ENCODE measurements at regions not wholly inside any gene's neighbourhood (a gene's known extent, or its start where the extent isn't known, plus 50 kb on each side); places are given as distances from the start of the nearest gene placed in this dataset.

DNA sequence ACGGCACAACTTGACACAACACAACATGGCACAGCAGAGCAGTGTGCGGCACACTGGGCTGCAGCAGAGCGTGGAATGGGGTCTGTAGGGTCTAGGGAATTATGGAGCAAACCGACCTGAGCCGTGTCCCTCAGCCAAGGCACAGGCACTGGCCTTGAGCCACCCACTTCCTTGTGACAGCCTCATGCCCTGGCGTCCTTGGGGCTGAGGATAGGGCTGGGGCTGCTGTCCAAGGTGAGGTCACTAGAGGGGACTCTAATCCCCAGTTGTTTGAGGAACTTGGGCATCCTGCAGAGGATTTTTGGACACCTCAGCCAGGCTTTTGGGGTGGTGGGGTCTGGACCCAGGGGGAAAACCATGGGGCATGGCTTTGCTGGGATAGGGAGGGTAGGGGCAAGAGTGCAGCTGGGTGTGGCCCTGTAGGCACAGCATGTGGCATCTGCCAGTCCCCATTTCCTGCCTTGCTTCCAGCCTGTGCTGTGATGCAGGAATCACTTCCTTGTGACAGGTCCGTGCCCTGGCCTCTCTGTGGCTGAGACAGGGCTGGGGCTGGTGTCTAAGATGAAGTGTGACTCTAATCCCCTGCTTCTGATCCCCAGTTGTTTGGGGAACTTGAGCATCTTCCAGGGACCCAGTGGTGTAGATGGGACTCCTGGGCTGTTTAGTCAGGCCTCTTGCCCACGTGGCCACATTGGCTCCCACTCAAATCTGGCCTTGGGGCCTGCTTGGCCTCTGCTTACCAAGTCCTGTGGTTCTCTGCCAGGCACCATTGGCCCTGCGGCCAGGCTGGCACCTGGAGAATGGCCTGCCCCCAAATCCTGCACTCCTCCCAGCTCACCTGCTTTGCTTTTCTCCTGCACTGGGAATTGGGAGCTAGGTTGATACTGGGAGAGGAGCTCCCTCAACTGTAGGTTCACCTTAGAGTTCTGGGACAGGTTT, 78.5 kb downstream of the SCGB2B2 start:
- intact Hi-C loops (cut with DNase I), result no loop called here
- Histone ChIP-seq H3K36me3 (no peaks in the 10 kb centered on the region), H3K27ac (replicated peaks in 1 of 4) (no peak overlapping the region), H3K27me3 (no peaks in the 10 kb centered on the region), H3K4me3 (no peak overlapping the region), H3K4me1 (peaks cover 0 to 19% (median 10%) of the 10 kb centered on the region in 4 donors), H3K9me3 (peaks cover 0 to 11% (median 8%) of the 10 kb centered on the region in 4 donors)
- TF ChIP-seq EP300 (IDR thresholded peaks at IDR 0.05), result no peak
- no peak for TF ChIP-seq POLR2A (IDR thresholded peaks at IDR 0.05; ENCODE audit: low read depth)
- TF ChIP-seq POLR2AphosphoS5 (IDR thresholded peaks at IDR 0.05), result no peak
- TF ChIP-seq, protein P1, sequence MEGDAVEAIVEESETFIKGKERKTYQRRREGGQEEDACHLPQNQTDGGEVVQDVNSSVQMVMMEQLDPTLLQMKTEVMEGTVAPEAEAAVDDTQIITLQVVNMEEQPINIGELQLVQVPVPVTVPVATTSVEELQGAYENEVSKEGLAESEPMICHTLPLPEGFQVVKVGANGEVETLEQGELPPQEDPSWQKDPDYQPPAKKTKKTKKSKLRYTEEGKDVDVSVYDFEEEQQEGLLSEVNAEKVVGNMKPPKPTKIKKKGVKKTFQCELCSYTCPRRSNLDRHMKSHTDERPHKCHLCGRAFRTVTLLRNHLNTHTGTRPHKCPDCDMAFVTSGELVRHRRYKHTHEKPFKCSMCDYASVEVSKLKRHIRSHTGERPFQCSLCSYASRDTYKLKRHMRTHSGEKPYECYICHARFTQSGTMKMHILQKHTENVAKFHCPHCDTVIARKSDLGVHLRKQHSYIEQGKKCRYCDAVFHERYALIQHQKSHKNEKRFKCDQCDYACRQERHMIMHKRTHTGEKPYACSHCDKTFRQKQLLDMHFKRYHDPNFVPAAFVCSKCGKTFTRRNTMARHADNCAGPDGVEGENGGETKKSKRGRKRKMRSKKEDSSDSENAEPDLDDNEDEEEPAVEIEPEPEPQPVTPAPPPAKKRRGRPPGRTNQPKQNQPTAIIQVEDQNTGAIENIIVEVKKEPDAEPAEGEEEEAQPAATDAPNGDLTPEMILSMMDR (IDR thresholded peaks at IDR 0.05), result no peak
- no peak for DNase-seq (ENCODE audit: extremely low spot score)
- WGBS, result 83% methylated on average over 8 of the region's 9 CpGs

- no peak for DNase-seq (ENCODE audit: extremely low spot score)
These were observed 79.4 kb downstream of the SCGB2B2 start for GRCh38 chr19:34597596-34597995.

DNA sequence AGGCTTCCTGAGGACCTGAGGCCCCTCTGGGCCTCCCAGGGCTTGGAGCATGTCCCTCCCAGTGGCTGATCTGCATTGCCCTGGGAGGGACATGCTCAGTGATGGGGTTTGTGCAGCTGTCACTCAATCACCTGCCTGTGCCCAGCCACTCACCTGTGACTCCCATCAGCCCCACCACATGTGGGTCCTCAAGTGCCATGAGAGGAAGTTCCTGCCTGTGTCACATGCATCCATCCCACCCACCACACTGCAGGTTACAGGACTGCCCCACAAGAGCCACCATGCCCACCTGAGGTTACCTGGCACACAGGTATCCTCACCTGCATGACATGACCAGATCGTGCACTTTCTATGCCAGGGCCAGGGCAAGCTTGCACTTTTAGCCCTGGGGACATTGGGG, 80.0 kb downstream of the SCGB2B2 start:
- WGBS, result 100% methylated on average over 1 of the region's 1 CpG
- Histone ChIP-seq H3K9me3 (no peaks in the 10 kb centered on the region), H3K27ac (replicated peaks in 1 of 4) (no peak overlapping the region), H3K4me3 (no peak overlapping the region), H3K4me1 (peaks cover 0 to 19% (median 10%) of the 10 kb centered on the region in 4 donors), H3K27me3 (no peaks in the 10 kb centered on the region), H3K36me3 (no peaks in the 10 kb centered on the region)
- intact Hi-C loops (cut with DNase I), result no loop called here
- TF ChIP-seq EP300 (IDR thresholded peaks at IDR 0.05) (no peak), POLR2A (IDR thresholded peaks at IDR 0.05; ENCODE audit: low read depth) (no peak), POLR2AphosphoS5 (IDR thresholded peaks at IDR 0.05) (no peak)
- TF ChIP-seq, protein P1 (IDR thresholded peaks at IDR 0.05), result no peak
- no peak for DNase-seq (ENCODE audit: extremely low spot score)

More at GRCh38 chr19:34597596-34597995, 79.4 kb downstream of the SCGB2B2 start:
- WGBS, result 88% methylated on average over 9 of the region's 9 CpGs
- no peaks in the 10 kb centered on the region for H3K36me3 ChIP-seq
- H3K4me3 ChIP-seq, result no peak overlapping the region
- intact Hi-C loops (cut with DNase I), result no loop called here
- peaks cover 0 to 2% (median 0%) of the 10 kb centered on the region in 4 donors for H3K9me3 ChIP-seq
- TF ChIP-seq POLR2AphosphoS5 (IDR thresholded peaks at IDR 0.05) (no peak), POLR2A (IDR thresholded peaks at IDR 0.05; ENCODE audit: low read depth) (no peak), EP300 (IDR thresholded peaks at IDR 0.05) (no peak)
- TF ChIP-seq, protein P1 (IDR thresholded peaks at IDR 0.05), result no peak
- H3K27ac ChIP-seq (replicated peaks in 1 of 4), result no peak overlapping the region
- peaks cover 0 to 19% (median 10%) of the 10 kb centered on the region in 4 donors for H3K4me1 ChIP-seq
- H3K27me3 ChIP-seq, result no peaks in the 10 kb centered on the region

DNA sequence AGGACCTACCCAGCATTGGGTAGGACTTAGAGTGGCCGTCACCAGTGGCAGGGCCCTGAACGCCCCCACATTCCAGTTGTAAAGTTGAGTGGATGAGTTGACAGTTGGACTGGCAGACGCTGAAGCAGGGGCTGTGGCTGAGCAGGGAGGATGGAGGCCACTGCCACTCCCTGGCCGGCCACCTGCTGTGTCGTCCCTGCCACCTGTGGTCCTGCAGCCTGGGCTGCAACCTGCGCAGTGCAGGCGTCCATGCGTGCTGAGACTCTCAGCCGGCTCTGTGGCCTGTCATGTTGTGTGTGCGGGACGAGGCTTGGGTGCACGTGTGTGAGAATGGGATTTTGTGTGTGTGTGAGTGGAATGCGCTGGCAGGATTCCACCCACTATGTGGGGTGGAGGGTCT, 80.8 kb downstream of the SCGB2B2 start:
- intact Hi-C loops (cut with DNase I), result no loop called here
- no peaks in the 10 kb centered on the region for H3K27me3 ChIP-seq
- no peak overlapping the region for H3K27ac ChIP-seq (replicated peaks in 1 of 4)
- WGBS, result 84% methylated on average over 12 of the region's 13 CpGs
- peaks cover 0 to 19% (median 10%) of the 10 kb centered on the region in 4 donors for H3K4me1 ChIP-seq
- TF ChIP-seq EP300 (IDR thresholded peaks at IDR 0.05) (no peak), POLR2A (IDR thresholded peaks at IDR 0.05; ENCODE audit: low read depth) (no peak), POLR2AphosphoS5 (IDR thresholded peaks at IDR 0.05) (no peak)
- TF ChIP-seq, protein P1 (IDR thresholded peaks at IDR 0.05), result no peak
- no peak overlapping the region for H3K4me3 ChIP-seq
- no peak for DNase-seq (ENCODE audit: extremely low spot score)
- no peaks in the 10 kb centered on the region for H3K9me3 ChIP-seq
- no peaks in the 10 kb centered on the region for H3K36me3 ChIP-seq

Data from esophagus muscularis mucosa (tissue), 4 donors.